ENCODE measurements at regions not wholly inside any gene's neighbourhood (a gene's known extent, or its start where the extent isn't known, plus 50 kb on each side); places are given as distances from the start of the nearest gene placed in this dataset.

DNA sequence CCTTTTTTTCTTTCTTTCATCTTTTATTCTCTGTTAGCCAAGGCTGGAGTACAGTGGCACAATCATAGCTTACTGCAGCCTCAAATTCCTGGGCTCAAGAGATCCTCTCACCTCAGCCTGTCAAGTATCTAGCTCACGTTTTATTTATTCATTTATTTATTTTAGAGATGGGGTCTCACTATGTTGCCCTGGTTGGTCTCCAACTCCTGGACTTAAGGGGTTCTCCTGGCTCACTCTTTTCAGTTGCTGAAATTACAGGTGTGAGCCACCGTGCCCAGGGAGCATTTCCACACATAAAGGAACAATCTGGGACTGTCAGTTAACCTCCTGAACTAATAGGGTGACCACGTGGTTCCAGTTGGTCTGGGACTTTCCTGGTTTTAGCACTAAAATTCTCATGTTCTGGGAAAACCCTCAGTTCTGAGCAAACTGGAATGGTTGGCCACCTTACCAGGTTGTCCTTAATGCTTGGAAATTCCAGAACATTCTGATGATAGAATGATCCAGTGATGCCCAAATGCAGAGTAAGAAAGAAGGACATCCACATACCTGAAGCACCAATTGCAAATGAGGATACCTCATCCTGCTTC lies 105.5 kb upstream of the ZNF217 start:
- ChIA-PET CTCF (no interaction called here), POLR2A (ENCODE audit: low non-redundant PET) (no interaction called here)
- TF ChIP-seq, protein P1, sequence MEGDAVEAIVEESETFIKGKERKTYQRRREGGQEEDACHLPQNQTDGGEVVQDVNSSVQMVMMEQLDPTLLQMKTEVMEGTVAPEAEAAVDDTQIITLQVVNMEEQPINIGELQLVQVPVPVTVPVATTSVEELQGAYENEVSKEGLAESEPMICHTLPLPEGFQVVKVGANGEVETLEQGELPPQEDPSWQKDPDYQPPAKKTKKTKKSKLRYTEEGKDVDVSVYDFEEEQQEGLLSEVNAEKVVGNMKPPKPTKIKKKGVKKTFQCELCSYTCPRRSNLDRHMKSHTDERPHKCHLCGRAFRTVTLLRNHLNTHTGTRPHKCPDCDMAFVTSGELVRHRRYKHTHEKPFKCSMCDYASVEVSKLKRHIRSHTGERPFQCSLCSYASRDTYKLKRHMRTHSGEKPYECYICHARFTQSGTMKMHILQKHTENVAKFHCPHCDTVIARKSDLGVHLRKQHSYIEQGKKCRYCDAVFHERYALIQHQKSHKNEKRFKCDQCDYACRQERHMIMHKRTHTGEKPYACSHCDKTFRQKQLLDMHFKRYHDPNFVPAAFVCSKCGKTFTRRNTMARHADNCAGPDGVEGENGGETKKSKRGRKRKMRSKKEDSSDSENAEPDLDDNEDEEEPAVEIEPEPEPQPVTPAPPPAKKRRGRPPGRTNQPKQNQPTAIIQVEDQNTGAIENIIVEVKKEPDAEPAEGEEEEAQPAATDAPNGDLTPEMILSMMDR (conservative IDR thresholded peaks at IDR 0.05; ENCODE audit: low read depth) = no peak
- DNase-seq (ENCODE audit: low spot score) = no peak
- H3K27ac ChIP-seq = no peak overlapping the region

DNA sequence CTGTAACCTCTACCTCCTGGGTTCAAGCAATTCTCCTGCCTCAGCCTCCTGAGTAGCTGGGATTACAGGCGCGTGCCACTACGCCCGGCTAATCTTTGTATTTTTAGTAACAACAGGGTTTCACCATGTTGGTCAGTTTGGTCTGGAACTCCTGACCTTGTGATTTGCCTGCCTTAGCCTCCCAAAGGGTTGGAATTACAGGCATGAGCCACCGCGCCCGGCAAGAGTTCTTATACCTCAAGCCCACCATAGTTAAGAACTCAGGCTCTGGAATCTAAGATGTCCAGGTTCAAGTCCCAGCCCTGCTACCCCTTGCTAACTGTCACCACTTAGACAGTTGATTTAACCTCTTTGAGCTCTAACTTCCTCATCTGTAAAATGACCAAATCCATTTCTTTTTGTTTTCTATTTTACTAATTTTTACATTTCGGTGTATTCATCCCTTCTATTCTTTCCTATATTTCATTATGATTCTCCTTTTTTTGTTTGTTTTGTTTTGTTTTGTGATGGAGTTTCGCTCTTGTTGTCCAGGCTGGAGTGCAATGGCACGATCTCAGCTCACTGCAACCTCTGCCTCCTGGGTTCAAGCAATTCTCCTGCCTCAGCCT lies 104.8 kb upstream of the ZNF217 start:
- no peak overlapping the region for H3K27ac ChIP-seq
- ChIA-PET CTCF (interaction anchor here (0.7 kb wide), 1 partner anchor 216 kb away, joined by 5 read pairs; no protein-coding TSS in a partner anchor), POLR2A (ENCODE audit: low non-redundant PET) (no interaction called here)
- DNase-seq (ENCODE audit: low spot score) = no peak
- TF ChIP-seq, protein P1 (conservative IDR thresholded peaks at IDR 0.05; ENCODE audit: low read depth) = no peak

DNA sequence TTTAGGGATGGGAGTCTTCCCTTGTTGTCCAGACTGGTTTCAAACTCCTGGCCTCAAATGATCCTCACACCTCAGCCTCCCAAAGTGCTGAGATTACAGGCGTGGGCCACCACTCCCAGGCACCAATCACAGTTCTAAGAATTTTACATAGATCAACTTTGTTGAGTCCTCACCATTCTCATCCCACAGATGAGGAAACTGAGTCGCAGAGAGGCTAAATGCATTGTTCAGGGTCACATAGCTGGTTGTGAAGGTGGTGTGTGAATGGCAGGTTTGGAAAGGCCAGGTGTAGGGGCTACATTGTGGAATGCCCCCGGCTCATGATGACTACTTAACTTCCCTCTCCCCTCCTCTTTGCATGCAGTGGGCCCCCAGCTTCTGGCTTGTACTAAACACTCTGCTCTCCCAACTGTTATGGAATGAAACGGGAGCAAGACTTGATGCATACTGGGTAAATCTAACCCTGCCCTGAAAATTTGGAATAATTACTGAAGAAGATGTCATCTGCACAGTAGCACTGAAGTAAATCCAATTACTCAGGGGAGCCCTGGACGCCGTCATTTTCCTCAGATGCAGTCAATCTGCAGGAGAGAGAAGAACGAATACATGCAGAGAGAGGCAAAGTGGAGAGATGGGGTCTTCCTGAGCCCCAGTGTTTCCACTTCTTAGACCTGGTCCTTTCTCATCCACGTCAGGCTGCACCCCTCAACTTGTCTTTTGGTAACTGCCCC lies 102.3 kb upstream of the ZNF217 start:
- TF ChIP-seq, protein P1 (conservative IDR thresholded peaks at IDR 0.05; ENCODE audit: low read depth) = no peak
- DNase-seq (ENCODE audit: low spot score) = no peak
- ChIA-PET CTCF (interaction anchor here (0.6 to 1.1 kb wide), 2 partner anchors 15 to 133 kb away, joined by 3 to 7 read pairs; no protein-coding TSS in a partner anchor), POLR2A (ENCODE audit: low non-redundant PET) (no interaction called here)
- H3K27ac ChIP-seq = no peak overlapping the region

DNA sequence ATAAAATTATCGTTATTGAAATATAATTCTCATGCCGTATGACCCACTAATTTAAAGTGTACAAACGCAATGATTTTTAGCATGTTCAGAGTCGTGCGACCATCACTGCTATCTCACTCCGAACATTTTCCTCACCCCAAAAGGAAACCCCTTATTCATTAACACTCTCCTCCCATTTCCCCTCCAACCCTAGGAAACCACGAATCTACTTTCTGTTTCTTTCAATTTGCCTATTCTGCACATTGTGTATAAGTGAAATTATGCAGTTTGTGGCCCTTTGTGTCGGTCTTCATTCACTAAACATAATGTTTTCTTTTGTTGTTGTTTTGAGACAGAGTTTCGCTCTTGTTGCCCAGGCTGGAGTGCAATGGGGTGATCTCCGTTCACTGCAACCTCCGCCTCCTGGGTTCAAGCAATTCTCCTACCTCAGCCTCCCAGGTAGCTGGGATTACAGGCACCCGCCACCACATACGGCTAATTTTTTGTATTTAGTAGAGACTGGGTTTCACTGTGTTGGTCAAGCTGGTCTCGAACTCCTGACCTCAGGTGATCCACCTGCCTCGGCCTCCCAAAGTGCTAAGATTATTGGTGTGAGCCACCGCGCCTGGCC lies 99.7 kb upstream of the ZNF217 start:
- TF ChIP-seq, protein P1 (conservative IDR thresholded peaks at IDR 0.05; ENCODE audit: low read depth) = no peak
- ChIA-PET CTCF (interaction anchor here (0.7 kb wide), 1 partner anchor 601 kb away, joined by 5 read pairs; no protein-coding TSS in a partner anchor), POLR2A (ENCODE audit: low non-redundant PET) (no interaction called here)
- H3K27ac ChIP-seq = no peak overlapping the region
- no peak for DNase-seq (ENCODE audit: low spot score)

DNA sequence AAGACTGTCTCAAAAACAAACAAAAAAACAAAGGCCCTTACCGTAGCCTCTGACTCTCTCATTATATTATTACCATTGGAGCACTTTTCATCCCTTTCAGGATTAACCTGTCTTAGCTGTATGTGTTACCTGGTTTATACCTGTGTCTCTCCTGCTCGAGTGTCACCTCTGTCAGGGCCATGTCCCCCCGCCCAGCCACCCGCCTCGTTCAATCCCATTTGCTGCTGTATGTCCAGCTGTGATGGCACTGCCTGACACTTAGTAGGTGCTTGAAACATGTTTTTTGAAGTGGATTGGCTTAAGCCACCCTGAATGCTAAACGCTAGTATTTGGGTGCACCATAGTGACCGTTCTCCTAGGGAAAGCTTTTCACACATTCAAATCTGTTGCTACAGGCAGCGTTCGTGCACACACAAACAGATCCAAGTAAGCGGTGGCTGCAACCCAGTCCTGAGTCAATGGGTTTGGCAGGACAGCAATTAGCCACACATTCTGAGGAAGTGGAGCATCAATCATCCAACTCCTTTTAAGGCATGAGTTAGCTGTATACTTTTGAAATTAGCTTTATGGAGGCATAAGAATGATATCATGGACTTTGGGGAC lies 98.9 kb upstream of the ZNF217 start:
- ChIA-PET CTCF (interaction anchor here (0.7 kb wide), 1 partner anchor 602 kb away, joined by 5 read pairs; no protein-coding TSS in a partner anchor), POLR2A (ENCODE audit: low non-redundant PET) (no interaction called here)
- no peak overlapping the region; the same call in 1 of the 2 replicates for H3K27ac ChIP-seq
- TF ChIP-seq, protein P1 (conservative IDR thresholded peaks at IDR 0.05; ENCODE audit: low read depth) = no peak
- DNase-seq (ENCODE audit: low spot score) = no peak

DNA sequence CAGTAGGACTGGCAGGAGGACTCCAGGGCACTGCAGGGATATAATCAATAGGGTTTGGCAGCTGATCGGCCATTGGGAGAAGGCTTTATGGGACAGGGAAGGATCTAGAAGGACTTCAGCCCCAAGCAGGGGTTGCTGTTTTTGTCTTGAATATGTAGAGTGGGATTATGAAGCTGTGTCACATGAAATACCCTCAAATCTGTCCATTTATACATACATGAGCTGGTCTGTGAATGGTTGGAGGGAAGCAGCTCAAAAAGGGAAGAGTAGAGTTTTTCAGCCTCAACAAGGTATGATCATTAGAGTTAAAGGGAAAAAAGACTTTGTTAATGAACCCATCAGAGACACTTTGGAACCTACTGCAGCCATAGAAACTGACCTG lies 98.2 kb upstream of the ZNF217 start:
- TF ChIP-seq, protein P1 (conservative IDR thresholded peaks at IDR 0.05; ENCODE audit: low read depth) = no peak
- H3K27ac ChIP-seq = no peak overlapping the region
- ChIA-PET CTCF (no interaction called here), POLR2A (ENCODE audit: low non-redundant PET) (no interaction called here)
- DNase-seq (ENCODE audit: low spot score) = no peak

Measured in RWPE1 (cell line).